ENCODE measurements at regions not wholly inside any gene's neighbourhood (a gene's known extent, or its start where the extent isn't known, plus 50 kb on each side); places are given as distances from the start of the nearest gene placed in this dataset.

DNA sequence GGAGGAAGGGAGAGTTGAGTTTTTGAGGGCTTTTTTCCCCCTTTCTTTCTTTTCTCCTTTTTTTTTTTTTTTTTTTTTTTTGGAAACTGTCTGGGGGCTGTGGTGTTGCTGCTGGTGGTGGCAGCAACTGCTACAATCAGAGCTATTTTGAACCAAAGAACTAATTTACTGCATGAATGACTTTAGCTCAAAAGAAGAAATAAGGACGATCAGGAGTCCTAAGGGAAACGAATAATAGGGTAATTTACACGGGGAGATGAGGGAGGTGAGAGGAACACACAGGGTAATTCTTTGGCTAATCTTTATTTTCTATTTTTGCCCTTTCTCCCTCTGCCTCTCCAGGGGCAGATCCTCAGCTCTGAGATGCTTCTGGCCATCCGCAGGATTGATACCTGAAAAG is 119.8 kb downstream of the TMEM132E start:
- no peak for FAIRE-seq

More for the DNA sequence above, 119.8 kb downstream of the TMEM132E start:
- BruUV-seq (replicated peaks) = no TSS peak
- Histone ChIP-seq H3K9me3 (ENCODE audit: low read length) (no peaks in the 10 kb centered on the region), H3K79me2 (ENCODE audit: insufficient read depth, low read length) (no peaks in the 10 kb centered on the region), H4K20me1 (ENCODE audit: insufficient read depth, low read length) (peaks cover 5% of the 10 kb centered on the region; the same call in 1 of the 2 replicates), H3K4me1 (ENCODE audit: insufficient read depth, low read length) (no peaks in the 10 kb centered on the region), H3K36me3 (replicated peaks in 1 of 2; ENCODE audit: control insufficient read depth in 1 of 2, insufficient read depth in 2 of 2, low read length in 2 of 2) (no peaks in the 10 kb centered on the region), H3K27me3 (ENCODE audit: control insufficient read depth in 1 of 2, insufficient read depth in 2 of 2, low read length in 2 of 2) (no peaks in the 10 kb centered on the region), H3K4me2 (ENCODE audit: low read depth, low read length) (no peak overlapping the region), H3K4me3 (replicated peaks in 1 of 3; ENCODE audit: insufficient read depth in 1 of 3, low read depth in 2 of 3, low read length in 3 of 3) (no peak overlapping the region), H2AFZ (ENCODE audit: low read length) (no peak overlapping the region), H3K27ac (ENCODE audit: extremely low read length, insufficient read depth, low read length) (no peak overlapping the region), H3K9ac (ENCODE audit: insufficient read depth, low read depth, low read length) (no peak overlapping the region)
- DNase-seq (ENCODE audit: low spot score) (no peak), ATAC-seq (no peak)
- no peak for TF ChIP-seq NR2C2 (CRISPR knock-in tag; IDR thresholded peaks at IDR 0.05; ENCODE audit: borderline replicate concordance)
- TF ChIP-seq ZNF143 (CRISPR knock-in tag; IDR thresholded peaks at IDR 0.05) = no peak
- no peak for TF ChIP-seq ZMYM3 (CRISPR knock-in tag; IDR thresholded peaks at IDR 0.05)
- TF ChIP-seq JUND (CRISPR knock-in tag; IDR thresholded peaks at IDR 0.05) = no peak
- no peak for TF ChIP-seq MAZ (IDR thresholded peaks at IDR 0.05; ENCODE audit: borderline replicate concordance, low read depth, low read length)
- no peak for TF ChIP-seq MAZ (CRISPR knock-in tag; IDR thresholded peaks at IDR 0.05; ENCODE audit: low read depth)
- TF ChIP-seq SALL2 (CRISPR knock-in tag; IDR thresholded peaks at IDR 0.05) = no peak
- TF ChIP-seq, protein P1, sequence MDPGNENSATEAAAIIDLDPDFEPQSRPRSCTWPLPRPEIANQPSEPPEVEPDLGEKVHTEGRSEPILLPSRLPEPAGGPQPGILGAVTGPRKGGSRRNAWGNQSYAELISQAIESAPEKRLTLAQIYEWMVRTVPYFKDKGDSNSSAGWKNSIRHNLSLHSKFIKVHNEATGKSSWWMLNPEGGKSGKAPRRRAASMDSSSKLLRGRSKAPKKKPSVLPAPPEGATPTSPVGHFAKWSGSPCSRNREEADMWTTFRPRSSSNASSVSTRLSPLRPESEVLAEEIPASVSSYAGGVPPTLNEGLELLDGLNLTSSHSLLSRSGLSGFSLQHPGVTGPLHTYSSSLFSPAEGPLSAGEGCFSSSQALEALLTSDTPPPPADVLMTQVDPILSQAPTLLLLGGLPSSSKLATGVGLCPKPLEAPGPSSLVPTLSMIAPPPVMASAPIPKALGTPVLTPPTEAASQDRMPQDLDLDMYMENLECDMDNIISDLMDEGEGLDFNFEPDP (CRISPR knock-in tag; conservative IDR thresholded peaks at IDR 0.05) = no peak
- no peak for TF ChIP-seq ZMAT3 (CRISPR knock-in tag; conservative IDR thresholded peaks at IDR 0.05)
- no peak for TF ChIP-seq KDM1A (CRISPR knock-in tag; IDR thresholded peaks at IDR 0.05)
- TF ChIP-seq KDM5A (IDR thresholded peaks at IDR 0.05; ENCODE audit: borderline replicate concordance, low read length) = no peak
- no peak for TF ChIP-seq ZNF317 (CRISPR knock-in tag; IDR thresholded peaks at IDR 0.05)
- TF ChIP-seq, protein P2, sequence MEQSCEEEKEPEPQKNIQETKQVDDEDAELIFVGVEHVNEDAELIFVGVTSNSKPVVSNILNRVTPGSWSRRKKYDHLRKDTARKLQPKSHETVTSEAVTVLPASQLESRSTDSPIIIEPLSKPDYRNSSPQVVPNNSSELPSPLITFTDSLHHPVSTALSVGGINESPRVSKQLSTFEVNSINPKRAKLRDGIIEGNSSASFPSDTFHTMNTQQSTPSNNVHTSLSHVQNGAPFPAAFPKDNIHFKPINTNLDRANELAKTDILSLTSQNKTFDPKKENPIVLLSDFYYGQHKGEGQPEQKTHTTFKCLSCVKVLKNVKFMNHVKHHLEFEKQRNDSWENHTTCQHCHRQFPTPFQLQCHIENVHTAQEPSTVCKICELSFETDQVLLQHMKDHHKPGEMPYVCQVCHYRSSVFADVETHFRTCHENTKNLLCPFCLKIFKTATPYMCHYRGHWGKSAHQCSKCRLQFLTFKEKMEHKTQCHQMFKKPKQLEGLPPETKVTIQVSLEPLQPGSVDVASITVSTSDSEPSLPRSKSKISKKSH (CRISPR knock-in tag; IDR thresholded peaks at IDR 0.05; ENCODE audit: borderline replicate concordance) = no peak
- no peak for TF ChIP-seq ZNF432 (CRISPR knock-in tag; IDR thresholded peaks at IDR 0.05; ENCODE audit: borderline replicate concordance)
- no peak for TF ChIP-seq NAIF1 (CRISPR knock-in tag; IDR thresholded peaks at IDR 0.05; ENCODE audit: borderline replicate concordance)
- TF ChIP-seq SRSF1 (optimal IDR thresholded peaks at IDR 0.05; ENCODE audit: low read depth, low read length) = no peak
- ChIA-PET POLR2A (no interaction called here), CTCF (ENCODE audit: low intra/inter-chr PET ratio, low total read pairs) (no interaction called here)
- intact Hi-C loops (cut with micrococcal nuclease; ENCODE audit: unreplicated experiment) = no loop called here
- in situ Hi-C loops (cut with HindIII; ENCODE audit: extremely low pct_ligation_motif_present, low pct_unique_long_range_greater_than_20kb) = no loop called here
- WGBS (ENCODE audit: low lambda C conversion rate) = 15% methylated on average over 4 of the region's 4 CpGs
